NB4 (cell line): ENCODE measurements at regions not wholly inside any gene's neighbourhood (a gene's known extent, or its start where the extent isn't known, plus 50 kb on each side); places are given as distances from the start of the nearest gene placed in this dataset.

ENCODE experiments used
- DNase-seq: peaks from one replicate; pipeline ENCODE4 v3.0.0; 2010; ENCODE audit warnings: low read depth
- H3K4me3 ChIP-seq: one replicate; pipeline ENCODE4 v1.5.1; 2011; ENCODE audit warnings: mild to moderate bottlenecking, low read depth, low read length, moderate library complexity
- MYC ChIP-seq: IDR thresholded peaks from 2 replicates; pipeline ENCODE4 v1.6.1; 2011; ENCODE audit warnings: low read depth, low read length
- POLR2A ChIP-seq: IDR thresholded peaks from 2 replicates; pipeline ENCODE4 v1.6.1; 2011; ENCODE audit warnings: mild to moderate bottlenecking; ENCODE audit not compliant: insufficient read length; ENCODE audit errors: extremely low read depth
- TF ChIP-seq, protein P1 (sequence below): IDR thresholded peaks from one replicate; pipeline ENCODE4 v1.5.1; 2012; ENCODE audit warnings: low read depth, low read length
- TF ChIP-seq, protein P2 (sequence below): IDR thresholded peaks from 2 replicates; pipeline ENCODE4 v1.6.1; 2011; ENCODE audit warnings: low read depth, low read length

DNA sequence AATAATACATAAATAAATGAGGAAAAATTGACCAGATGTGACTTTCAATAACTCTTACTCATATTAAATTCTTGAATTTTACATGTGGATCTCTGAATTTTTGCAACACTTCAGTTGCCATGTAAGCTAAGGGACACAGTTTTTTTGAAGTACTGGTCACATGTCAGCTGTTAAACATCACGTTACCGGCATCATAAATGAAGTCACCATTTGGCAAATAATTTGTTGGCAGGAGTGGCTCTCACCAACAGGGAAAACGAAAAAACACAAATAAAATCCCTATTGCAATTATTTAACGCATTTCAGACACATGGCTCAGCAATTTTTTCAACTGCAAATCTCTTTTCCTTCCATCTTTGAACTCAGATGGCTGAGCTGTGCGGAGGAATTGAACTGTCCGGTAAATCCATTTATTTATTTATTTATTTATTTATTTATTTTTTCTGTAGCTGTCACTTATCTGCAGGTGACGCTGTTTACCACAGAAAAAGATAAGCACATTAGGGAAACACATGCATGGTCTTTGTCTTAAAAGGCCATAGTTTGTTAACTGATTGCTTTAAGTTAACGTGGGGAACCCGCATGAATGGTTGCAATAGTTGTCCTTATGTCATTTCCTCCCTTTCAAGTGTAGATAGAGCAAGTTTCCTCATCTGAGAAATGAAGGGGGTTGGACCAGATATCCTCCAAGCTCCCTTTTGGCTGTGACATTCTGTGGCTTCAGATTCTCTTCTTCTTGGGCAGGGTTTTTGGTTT lies 64.7 kb upstream of the JAZF1 start:
- DNase-seq: peak; percentile 63
- H3K4me3 ChIP-seq: no peak overlapping the region
- TF ChIP-seq MYC (peak; percentile 38; the same call in 1 of the 2 replicates), POLR2A (no peak)
- TF ChIP-seq, protein P1, sequence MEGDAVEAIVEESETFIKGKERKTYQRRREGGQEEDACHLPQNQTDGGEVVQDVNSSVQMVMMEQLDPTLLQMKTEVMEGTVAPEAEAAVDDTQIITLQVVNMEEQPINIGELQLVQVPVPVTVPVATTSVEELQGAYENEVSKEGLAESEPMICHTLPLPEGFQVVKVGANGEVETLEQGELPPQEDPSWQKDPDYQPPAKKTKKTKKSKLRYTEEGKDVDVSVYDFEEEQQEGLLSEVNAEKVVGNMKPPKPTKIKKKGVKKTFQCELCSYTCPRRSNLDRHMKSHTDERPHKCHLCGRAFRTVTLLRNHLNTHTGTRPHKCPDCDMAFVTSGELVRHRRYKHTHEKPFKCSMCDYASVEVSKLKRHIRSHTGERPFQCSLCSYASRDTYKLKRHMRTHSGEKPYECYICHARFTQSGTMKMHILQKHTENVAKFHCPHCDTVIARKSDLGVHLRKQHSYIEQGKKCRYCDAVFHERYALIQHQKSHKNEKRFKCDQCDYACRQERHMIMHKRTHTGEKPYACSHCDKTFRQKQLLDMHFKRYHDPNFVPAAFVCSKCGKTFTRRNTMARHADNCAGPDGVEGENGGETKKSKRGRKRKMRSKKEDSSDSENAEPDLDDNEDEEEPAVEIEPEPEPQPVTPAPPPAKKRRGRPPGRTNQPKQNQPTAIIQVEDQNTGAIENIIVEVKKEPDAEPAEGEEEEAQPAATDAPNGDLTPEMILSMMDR: no peak
- TF ChIP-seq, protein P2, sequence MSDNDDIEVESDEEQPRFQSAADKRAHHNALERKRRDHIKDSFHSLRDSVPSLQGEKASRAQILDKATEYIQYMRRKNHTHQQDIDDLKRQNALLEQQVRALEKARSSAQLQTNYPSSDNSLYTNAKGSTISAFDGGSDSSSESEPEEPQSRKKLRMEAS: peak; percentile 34; the same call in 1 of the 2 replicates

DNA sequence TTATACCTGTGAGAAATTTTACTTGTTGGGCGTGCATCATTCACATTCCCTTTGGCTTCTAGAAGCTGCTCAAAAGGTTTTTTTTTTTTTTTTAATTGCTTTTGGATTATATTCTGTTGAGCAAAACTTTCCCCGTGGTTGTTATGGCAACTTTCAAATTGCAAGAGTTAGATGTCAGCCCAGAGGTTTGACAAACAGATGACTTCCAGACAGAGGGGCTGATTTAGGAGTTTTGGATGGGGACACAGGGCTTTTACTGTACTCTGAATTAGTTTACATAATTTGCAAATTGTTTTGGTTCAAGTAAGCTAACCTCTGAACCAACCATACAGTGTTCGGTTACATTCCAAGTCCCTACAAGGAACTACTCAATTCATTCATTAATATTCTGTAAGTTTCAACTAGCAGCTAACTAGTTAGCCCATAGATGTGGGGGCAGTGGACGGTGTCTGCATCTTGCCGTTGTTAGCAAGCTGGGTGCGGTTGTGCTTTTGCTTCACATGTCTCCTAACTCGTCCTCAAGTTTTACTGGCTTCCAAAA lies 66.4 kb upstream of the JAZF1 start:
- TF ChIP-seq, protein P1: no peak
- H3K4me3 ChIP-seq: no peak overlapping the region
- no peak for DNase-seq

DNA sequence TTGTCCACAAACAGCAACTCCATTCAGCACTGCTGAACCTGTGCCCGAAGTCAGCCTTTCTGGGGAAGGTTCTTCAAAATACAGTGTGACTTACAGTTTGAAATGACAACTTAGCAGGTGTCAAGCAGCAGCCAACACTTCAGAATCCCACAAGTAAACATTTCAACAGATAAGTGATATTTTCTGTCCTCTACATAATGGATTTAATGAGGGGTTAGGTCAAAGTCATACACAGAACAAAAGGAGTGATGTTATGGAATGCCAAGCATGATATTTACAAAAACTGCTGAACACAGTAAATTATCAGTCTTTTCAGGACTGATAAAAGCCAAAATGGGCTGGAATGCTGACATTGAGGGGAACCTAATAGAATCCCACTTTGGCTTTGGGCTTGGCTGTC lies 77.6 kb upstream of the JAZF1 start:
- DNase-seq: no peak
- no peak overlapping the region for H3K4me3 ChIP-seq
- TF ChIP-seq, protein P2: no peak
- no peak for TF ChIP-seq POLR2A
- TF ChIP-seq, protein P1: no peak
- TF ChIP-seq MYC: no peak

DNA sequence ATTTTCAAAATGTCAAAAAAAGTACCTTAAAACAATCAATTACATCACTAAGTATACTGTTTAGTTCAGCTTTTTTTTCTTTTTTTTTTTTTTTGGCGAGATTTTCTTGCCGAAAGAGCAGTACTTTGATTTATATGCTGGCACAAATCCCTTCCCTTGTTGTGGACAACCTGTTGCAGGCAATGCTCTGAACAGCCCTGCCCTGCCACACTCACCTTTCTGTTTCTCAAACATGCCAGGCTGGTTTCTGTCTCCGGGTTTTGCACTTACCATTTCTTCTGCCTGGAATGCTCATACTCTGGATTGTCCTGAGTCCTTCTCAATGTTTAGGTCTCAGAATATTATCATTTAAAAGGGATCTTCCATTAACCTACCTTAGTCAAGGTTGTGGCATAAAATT lies 80.4 kb upstream of the JAZF1 start:
- H3K4me3 ChIP-seq: no peak overlapping the region
- no peak for TF ChIP-seq POLR2A
- no peak for TF ChIP-seq MYC
- TF ChIP-seq, protein P2: no peak
- TF ChIP-seq, protein P1: no peak
- no peak for DNase-seq

DNA sequence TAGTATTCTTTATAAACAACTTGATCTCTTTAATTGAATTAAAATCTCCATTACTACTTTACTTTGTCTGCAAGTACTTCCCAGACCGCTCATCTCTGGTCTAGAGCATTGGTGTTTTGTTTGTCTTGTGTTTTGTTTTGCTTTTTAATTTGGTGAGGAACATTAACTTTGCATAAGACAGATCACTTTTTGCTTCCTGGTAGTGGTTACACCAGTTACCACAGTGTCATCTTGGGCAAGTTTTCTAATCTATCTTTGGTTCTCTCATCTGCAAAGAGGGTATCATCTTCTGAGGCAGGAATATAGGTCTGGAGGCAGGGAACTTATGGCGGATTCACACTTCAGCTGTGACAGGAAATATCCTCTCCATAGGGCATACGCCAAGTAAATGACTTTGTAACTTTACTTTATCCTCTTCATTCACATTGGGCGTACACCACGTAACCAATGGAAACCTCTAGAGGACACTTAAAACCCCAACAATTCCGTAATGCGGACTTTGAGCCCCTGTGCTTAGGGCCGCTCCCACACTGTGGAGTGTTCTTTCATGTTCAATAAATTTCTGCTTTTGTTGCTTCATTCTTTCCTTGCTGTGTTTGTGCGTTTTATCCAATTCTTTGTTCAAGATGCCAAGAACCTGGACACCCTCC lies 83.2 kb upstream of the JAZF1 start:
- no peak for DNase-seq
- TF ChIP-seq, protein P2: no peak
- TF ChIP-seq POLR2A (no peak), MYC (no peak)
- TF ChIP-seq, protein P1: no peak
- no peak overlapping the region for H3K4me3 ChIP-seq
